HepG2 (cell line): ENCODE measurements at regions not wholly inside any gene's neighbourhood (a gene's known extent, or its start where the extent isn't known, plus 50 kb on each side); places are given as distances from the start of the nearest gene placed in this dataset.

Experiments
- CREB1 ChIP-seq, 2 experiments: fragments of 450-650 bp in 1 of 2; IDR thresholded peaks; 2 replicates each; pipeline ENCODE4 v1.6.1; 2016 to 2017; ENCODE audit warnings: control low read depth in 1 of 2, mild to moderate bottlenecking in 1 of 2, missing compliant biosample characterization in 1 of 2, missing genetic modification characterization in 1 of 2
- IRF2 ChIP-seq: IDR thresholded peaks from 2 replicates; pipeline ENCODE4 v1.6.1; 2018; ENCODE audit warnings: missing genetic modification reagents, missing compliant biosample characterization
- MZF1 ChIP-seq: sonication (generic); formaldehyde crosslinking; IDR thresholded peaks from 2 replicates; pipeline ENCODE4 v1.8.1; 2023; ENCODE audit warnings: mild to moderate bottlenecking, missing genetic modification reagents, borderline replicate concordance
- NBN ChIP-seq: fragments of 450-650 bp; conservative IDR thresholded peaks from 2 replicates; pipeline ENCODE4 v1.6.1; 2017
- PAF1 ChIP-seq: IDR thresholded peaks from 2 replicates; pipeline ENCODE4 v1.6.1; 2016; ENCODE audit warnings: missing genetic modification reagents, missing compliant biosample characterization
- ZBTB7B ChIP-seq: sonication (generic); formaldehyde crosslinking; IDR thresholded peaks from 2 replicates; pipeline ENCODE4 v1.4.0; 2020; ENCODE audit warnings: missing genetic modification reagents
- ZFP36 ChIP-seq: fragments of 150-350 bp; IDR thresholded peaks from 2 replicates; pipeline ENCODE4 v1.6.1; 2018; ENCODE audit warnings: borderline replicate concordance, low read length, low read depth; ENCODE audit not compliant: partially characterized antibody
- ZNF326 ChIP-seq: sonication (generic); formaldehyde crosslinking; IDR thresholded peaks from 2 replicates; pipeline ENCODE4 v1.4.0; 2020; ENCODE audit warnings: missing genetic modification reagents, borderline replicate concordance
- TF ChIP-seq, protein P1 (sequence below): sonication (generic); formaldehyde crosslinking; IDR thresholded peaks from 2 replicates; pipeline ENCODE4 v1.8.1; 2022; ENCODE audit warnings: mild to moderate bottlenecking, missing genetic modification reagents
- TF ChIP-seq, protein P2 (sequence below): sonication (generic); formaldehyde crosslinking; IDR thresholded peaks from 2 replicates; pipeline ENCODE4 v1.9.0; 2021; ENCODE audit warnings: missing genetic modification reagents, borderline replicate concordance
- TF ChIP-seq, protein P3 (sequence below): sonication (generic); formaldehyde crosslinking; IDR thresholded peaks from 2 replicates; pipeline ENCODE4 v1.8.1; 2023; ENCODE audit warnings: mild to moderate bottlenecking, missing genetic modification reagents
- TF ChIP-seq, protein P4 (sequence below): sonication (generic); formaldehyde crosslinking; IDR thresholded peaks from 2 replicates; pipeline ENCODE4 v1.4.0; 2020; ENCODE audit warnings: missing genetic modification reagents

DNA sequence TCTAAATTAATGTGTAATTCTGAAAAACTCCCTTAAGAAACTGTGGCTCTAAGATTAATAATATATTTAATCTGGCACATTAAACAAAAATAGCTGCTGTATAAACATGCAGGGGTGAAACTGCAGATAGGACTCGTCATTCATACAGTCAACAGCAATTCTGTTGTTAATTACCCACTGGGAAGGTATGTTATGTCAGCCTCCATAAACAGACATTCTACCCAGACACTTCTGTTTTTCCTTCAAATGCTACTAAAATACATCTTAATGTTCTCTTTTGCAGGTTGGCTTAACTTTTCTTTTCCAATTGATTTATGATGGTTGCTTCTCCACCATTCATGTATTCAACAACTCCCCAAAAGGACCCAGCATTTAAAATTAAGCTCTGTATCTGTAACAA is 165.6 kb downstream of the SIPA1L2 start (continued):
- TF ChIP-seq, protein P1, sequence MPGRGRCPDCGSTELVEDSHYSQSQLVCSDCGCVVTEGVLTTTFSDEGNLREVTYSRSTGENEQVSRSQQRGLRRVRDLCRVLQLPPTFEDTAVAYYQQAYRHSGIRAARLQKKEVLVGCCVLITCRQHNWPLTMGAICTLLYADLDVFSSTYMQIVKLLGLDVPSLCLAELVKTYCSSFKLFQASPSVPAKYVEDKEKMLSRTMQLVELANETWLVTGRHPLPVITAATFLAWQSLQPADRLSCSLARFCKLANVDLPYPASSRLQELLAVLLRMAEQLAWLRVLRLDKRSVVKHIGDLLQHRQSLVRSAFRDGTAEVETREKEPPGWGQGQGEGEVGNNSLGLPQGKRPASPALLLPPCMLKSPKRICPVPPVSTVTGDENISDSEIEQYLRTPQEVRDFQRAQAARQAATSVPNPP: no peak
- TF ChIP-seq ZBTB7B (CRISPR knock-in tag) (no peak), ZFP36 (no peak), IRF2 (CRISPR knock-in tag) (no peak), CREB1 (IDR thresholded peaks at IDR 0.05) (no peak), CREB1 (CRISPR knock-in tag; IDR thresholded peaks at IDR 0.05) (no peak), NBN (no peak), MZF1 (no peak), ZNF326 (CRISPR knock-in tag) (no peak), PAF1 (CRISPR knock-in tag) (no peak)
- TF ChIP-seq, protein P2, sequence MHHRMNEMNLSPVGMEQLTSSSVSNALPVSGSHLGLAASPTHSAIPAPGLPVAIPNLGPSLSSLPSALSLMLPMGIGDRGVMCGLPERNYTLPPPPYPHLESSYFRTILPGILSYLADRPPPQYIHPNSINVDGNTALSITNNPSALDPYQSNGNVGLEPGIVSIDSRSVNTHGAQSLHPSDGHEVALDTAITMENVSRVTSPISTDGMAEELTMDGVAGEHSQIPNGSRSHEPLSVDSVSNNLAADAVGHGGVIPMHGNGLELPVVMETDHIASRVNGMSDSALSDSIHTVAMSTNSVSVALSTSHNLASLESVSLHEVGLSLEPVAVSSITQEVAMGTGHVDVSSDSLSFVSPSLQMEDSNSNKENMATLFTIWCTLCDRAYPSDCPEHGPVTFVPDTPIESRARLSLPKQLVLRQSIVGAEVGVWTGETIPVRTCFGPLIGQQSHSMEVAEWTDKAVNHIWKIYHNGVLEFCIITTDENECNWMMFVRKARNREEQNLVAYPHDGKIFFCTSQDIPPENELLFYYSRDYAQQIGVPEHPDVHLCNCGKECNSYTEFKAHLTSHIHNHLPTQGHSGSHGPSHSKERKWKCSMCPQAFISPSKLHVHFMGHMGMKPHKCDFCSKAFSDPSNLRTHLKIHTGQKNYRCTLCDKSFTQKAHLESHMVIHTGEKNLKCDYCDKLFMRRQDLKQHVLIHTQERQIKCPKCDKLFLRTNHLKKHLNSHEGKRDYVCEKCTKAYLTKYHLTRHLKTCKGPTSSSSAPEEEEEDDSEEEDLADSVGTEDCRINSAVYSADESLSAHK: no peak
- TF ChIP-seq, protein P3, sequence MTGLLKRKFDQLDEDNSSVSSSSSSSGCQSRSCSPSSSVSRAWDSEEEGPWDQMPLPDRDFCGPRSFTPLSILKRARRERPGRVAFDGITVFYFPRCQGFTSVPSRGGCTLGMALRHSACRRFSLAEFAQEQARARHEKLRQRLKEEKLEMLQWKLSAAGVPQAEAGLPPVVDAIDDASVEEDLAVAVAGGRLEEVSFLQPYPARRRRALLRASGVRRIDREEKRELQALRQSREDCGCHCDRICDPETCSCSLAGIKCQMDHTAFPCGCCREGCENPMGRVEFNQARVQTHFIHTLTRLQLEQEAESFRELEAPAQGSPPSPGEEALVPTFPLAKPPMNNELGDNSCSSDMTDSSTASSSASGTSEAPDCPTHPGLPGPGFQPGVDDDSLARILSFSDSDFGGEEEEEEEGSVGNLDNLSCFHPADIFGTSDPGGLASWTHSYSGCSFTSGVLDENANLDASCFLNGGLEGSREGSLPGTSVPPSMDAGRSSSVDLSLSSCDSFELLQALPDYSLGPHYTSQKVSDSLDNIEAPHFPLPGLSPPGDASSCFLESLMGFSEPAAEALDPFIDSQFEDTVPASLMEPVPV (CRISPR knock-in tag): no peak
- TF ChIP-seq, protein P4, sequence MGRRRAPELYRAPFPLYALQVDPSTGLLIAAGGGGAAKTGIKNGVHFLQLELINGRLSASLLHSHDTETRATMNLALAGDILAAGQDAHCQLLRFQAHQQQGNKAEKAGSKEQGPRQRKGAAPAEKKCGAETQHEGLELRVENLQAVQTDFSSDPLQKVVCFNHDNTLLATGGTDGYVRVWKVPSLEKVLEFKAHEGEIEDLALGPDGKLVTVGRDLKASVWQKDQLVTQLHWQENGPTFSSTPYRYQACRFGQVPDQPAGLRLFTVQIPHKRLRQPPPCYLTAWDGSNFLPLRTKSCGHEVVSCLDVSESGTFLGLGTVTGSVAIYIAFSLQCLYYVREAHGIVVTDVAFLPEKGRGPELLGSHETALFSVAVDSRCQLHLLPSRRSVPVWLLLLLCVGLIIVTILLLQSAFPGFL (CRISPR knock-in tag): no peak
